ENCODE measurements at regions not wholly inside any gene's neighbourhood (a gene's known extent, or its start where the extent isn't known, plus 50 kb on each side); places are given as distances from the start of the nearest gene placed in this dataset.

GRCh38 chr9:97752274-97752673, 55.1 kb upstream of the XPA start:
- TF ChIP-seq POLR2A (IDR thresholded peaks at IDR 0.05; ENCODE audit: low read depth, low read length) (no peak), BHLHE40 (IDR thresholded peaks at IDR 0.05; ENCODE audit: low read depth, low read length) (no peak), MXI1 (IDR thresholded peaks at IDR 0.05; ENCODE audit: borderline replicate concordance, low read depth, low read length) (no peak), ELK1 (IDR thresholded peaks at IDR 0.05; ENCODE audit: borderline replicate concordance, low read depth, low read length) (no peak), FOS (IDR thresholded peaks at IDR 0.05; ENCODE audit: low read depth, low read length) (no peak), RAD21 (IDR thresholded peaks at IDR 0.05; ENCODE audit: low read length) (no peak), SMC3 (IDR thresholded peaks at IDR 0.05; ENCODE audit: low read depth, low read length) (no peak), CEBPB (IDR thresholded peaks at IDR 0.05; ENCODE audit: low read depth, low read length) (no peak), RFX5 (IDR thresholded peaks at IDR 0.05; ENCODE audit: low read depth, low read length) (no peak), MAFK (IDR thresholded peaks at IDR 0.05; ENCODE audit: low read depth, low read length) (no peak), NFE2L2 (IDR thresholded peaks at IDR 0.05; ENCODE audit: low read depth, low read length) (no peak)
- TF ChIP-seq, protein P1, sequence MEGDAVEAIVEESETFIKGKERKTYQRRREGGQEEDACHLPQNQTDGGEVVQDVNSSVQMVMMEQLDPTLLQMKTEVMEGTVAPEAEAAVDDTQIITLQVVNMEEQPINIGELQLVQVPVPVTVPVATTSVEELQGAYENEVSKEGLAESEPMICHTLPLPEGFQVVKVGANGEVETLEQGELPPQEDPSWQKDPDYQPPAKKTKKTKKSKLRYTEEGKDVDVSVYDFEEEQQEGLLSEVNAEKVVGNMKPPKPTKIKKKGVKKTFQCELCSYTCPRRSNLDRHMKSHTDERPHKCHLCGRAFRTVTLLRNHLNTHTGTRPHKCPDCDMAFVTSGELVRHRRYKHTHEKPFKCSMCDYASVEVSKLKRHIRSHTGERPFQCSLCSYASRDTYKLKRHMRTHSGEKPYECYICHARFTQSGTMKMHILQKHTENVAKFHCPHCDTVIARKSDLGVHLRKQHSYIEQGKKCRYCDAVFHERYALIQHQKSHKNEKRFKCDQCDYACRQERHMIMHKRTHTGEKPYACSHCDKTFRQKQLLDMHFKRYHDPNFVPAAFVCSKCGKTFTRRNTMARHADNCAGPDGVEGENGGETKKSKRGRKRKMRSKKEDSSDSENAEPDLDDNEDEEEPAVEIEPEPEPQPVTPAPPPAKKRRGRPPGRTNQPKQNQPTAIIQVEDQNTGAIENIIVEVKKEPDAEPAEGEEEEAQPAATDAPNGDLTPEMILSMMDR (conservative IDR thresholded peaks at IDR 0.05; ENCODE audit: low read depth, low read length): no peak
- TF ChIP-seq, protein P2, sequence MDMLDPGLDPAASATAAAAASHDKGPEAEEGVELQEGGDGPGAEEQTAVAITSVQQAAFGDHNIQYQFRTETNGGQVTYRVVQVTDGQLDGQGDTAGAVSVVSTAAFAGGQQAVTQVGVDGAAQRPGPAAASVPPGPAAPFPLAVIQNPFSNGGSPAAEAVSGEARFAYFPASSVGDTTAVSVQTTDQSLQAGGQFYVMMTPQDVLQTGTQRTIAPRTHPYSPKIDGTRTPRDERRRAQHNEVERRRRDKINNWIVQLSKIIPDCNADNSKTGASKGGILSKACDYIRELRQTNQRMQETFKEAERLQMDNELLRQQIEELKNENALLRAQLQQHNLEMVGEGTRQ (IDR thresholded peaks at IDR 0.05; ENCODE audit: low read depth, low read length): no peak
